HepG2 (cell line): ENCODE measurements at regions not wholly inside any gene's neighbourhood (a gene's known extent, or its start where the extent isn't known, plus 50 kb on each side); places are given as distances from the start of the nearest gene placed in this dataset.

ENCODE experiments used
- DR1 ChIP-seq: sonication (generic); formaldehyde crosslinking; IDR thresholded peaks from 2 replicates; pipeline ENCODE4 v1.8.0; 2021; ENCODE audit warnings: mild to moderate bottlenecking, missing genetic modification reagents, inconsistent platforms
- EP300 ChIP-seq, 3 experiments: sonication (generic) in 1 of 3; formaldehyde crosslinking in 1 of 3; IDR thresholded peaks; 2 replicates each; pipeline versions ENCODE4 v1.5.1 to v1.6.1; 2011 to 2020; ENCODE audit warnings: low read depth in 2 of 3, low read length in 2 of 3, borderline replicate concordance in 1 of 3, improper control_type of control experiment in 1 of 3, mild to moderate bottlenecking in 1 of 3, missing genetic modification reagents in 1 of 3, moderate library complexity in 1 of 3
- FOXA3 ChIP-seq: IDR thresholded peaks from 2 replicates; pipeline ENCODE4 v1.6.1; 2016; ENCODE audit warnings: missing genetic modification reagents, missing compliant biosample characterization
- FOXC1 ChIP-seq: sonication (generic); formaldehyde crosslinking; IDR thresholded peaks from 2 replicates; pipeline ENCODE4 v1.8.0; 2022; ENCODE audit warnings: mild to moderate bottlenecking, missing genetic modification reagents, borderline replicate concordance
- FOXJ3 ChIP-seq: sonication (generic); formaldehyde crosslinking; IDR thresholded peaks from 2 replicates; pipeline ENCODE4 v1.4.0; 2020; ENCODE audit warnings: missing genetic modification reagents, mild to moderate bottlenecking, borderline replicate concordance
- HNRNPH1 ChIP-seq: fragments of 200-400 bp; formaldehyde crosslinking; optimal IDR thresholded peaks from 2 replicates; pipeline ENCODE3; 2017; ENCODE audit warnings: mild to moderate bottlenecking, low read depth, low read length
- NFYB ChIP-seq: sonication (generic); formaldehyde crosslinking; IDR thresholded peaks from 2 replicates; pipeline ENCODE4 v1.4.0; 2020; ENCODE audit warnings: missing genetic modification reagents
- PLRG1 ChIP-seq: fragments of 450-650 bp; conservative IDR thresholded peaks from 2 replicates; pipeline ENCODE4 v1.6.1; 2016
- PPARG ChIP-seq: conservative IDR thresholded peaks from 2 replicates; pipeline ENCODE4 v1.6.1; 2016; ENCODE audit warnings: missing biosample characterization, missing genetic modification reagents
- REPIN1 ChIP-seq: sonication (generic); formaldehyde crosslinking; IDR thresholded peaks from 2 replicates; pipeline ENCODE4 v1.8.0; 2022; ENCODE audit warnings: missing genetic modification reagents, low read depth, mild to moderate bottlenecking, borderline replicate concordance
- ZBTB42 ChIP-seq: sonication (generic); formaldehyde crosslinking; IDR thresholded peaks from 2 replicates; pipeline ENCODE4 v1.5.0; 2020; ENCODE audit warnings: mild to moderate bottlenecking, missing genetic modification reagents
- ZFP36L2 ChIP-seq: sonication (generic); formaldehyde crosslinking; IDR thresholded peaks from 2 replicates; pipeline ENCODE4 v1.4.0; 2020; ENCODE audit warnings: missing genetic modification reagents
- ZFP90 ChIP-seq: sonication (generic); formaldehyde crosslinking; IDR thresholded peaks from 2 replicates; pipeline ENCODE4 v1.8.0; 2022; ENCODE audit warnings: missing genetic modification reagents, mild to moderate bottlenecking, inconsistent platforms, borderline replicate concordance
- ZKSCAN5 ChIP-seq: sonication (generic); formaldehyde crosslinking; IDR thresholded peaks from 2 replicates; pipeline ENCODE4 v1.5.1; 2020; ENCODE audit warnings: mild to moderate bottlenecking, missing genetic modification reagents
- ZNF563 ChIP-seq: sonication (generic); formaldehyde crosslinking; IDR thresholded peaks from 2 replicates; pipeline ENCODE4 v1.8.0; 2022; ENCODE audit warnings: mild to moderate bottlenecking, moderate library complexity, missing genetic modification reagents
- ZNF652 ChIP-seq: IDR thresholded peaks from 2 replicates; pipeline ENCODE4 v1.6.1; 2016; ENCODE audit warnings: low read depth, borderline replicate concordance
- ZSCAN21 ChIP-seq: sonication (generic); formaldehyde crosslinking; IDR thresholded peaks from 2 replicates; pipeline ENCODE4 v1.8.0; 2022; ENCODE audit warnings: mild to moderate bottlenecking, missing genetic modification reagents, moderate library complexity, borderline replicate concordance
- TF ChIP-seq, protein P1 (sequence below): sonication (generic); formaldehyde crosslinking; IDR thresholded peaks from 2 replicates; pipeline ENCODE4 v1.4.0; 2020; ENCODE audit warnings: missing genetic modification reagents, borderline replicate concordance
- TF ChIP-seq, protein P2 (sequence below): sonication (generic); formaldehyde crosslinking; IDR thresholded peaks from 2 replicates; pipeline ENCODE4 v1.4.0; 2020; ENCODE audit warnings: mild to moderate bottlenecking, low read depth, missing genetic modification reagents
- TF ChIP-seq, protein P3 (sequence below): conservative IDR thresholded peaks from 2 replicates; pipeline ENCODE4 v1.6.1; 2018; ENCODE audit warnings: missing genetic modification reagents
- TF ChIP-seq, protein P4 (sequence below): sonication (generic); formaldehyde crosslinking; conservative IDR thresholded peaks from 2 replicates; pipeline ENCODE4 v1.8.0; 2022; ENCODE audit warnings: mild to moderate bottlenecking, moderate library complexity, missing genetic modification reagents
- TF ChIP-seq, protein P5 (sequence below): IDR thresholded peaks from 2 replicates; pipeline ENCODE4 v1.6.1; 2016; ENCODE audit warnings: missing genetic modification reagents, missing compliant biosample characterization
- TF ChIP-seq, protein P6 (sequence below): sonication (generic); formaldehyde crosslinking; IDR thresholded peaks from 2 replicates; pipeline ENCODE4 v1.8.1; 2023; ENCODE audit warnings: mild to moderate bottlenecking, missing genetic modification reagents, borderline replicate concordance

DNA sequence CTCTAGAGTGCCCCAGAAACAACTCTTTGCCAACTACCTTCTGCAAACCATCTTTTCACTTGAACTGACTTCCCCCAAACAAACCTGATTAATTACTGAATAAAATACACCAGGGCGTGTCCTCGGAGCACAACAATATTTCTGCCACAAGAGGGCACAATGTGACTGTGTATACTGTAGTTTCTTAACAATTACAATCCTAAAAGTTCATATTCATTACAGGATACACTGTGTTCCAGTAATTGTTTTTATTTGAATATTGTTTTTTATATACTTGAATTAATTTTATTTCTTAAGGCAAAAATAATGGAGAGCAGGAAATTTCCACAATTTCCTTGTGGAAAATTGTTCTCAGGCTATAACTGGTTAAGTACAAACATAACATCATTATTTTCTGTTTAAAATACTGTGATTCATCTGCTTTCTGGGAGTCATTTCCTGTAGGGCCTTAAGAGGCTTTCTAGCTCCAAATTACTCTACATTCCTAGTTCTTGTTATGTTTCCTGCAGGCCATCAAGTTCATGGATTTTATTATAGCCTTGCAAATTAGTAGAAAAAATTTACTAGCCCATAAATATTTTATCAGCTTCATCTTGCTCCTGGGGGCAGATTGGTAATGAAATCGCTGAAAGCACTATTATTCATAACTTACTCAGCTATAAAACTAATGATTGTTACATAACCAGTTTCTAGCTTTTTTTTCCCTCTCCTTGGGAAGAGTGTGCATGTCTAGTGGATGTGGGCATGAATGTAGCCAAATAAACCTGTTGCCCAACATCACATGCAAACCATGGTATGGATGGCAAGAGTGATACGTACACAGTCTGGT lies 51.9 kb upstream of the SLC22A16 start (continued):
- TF ChIP-seq, protein P1, sequence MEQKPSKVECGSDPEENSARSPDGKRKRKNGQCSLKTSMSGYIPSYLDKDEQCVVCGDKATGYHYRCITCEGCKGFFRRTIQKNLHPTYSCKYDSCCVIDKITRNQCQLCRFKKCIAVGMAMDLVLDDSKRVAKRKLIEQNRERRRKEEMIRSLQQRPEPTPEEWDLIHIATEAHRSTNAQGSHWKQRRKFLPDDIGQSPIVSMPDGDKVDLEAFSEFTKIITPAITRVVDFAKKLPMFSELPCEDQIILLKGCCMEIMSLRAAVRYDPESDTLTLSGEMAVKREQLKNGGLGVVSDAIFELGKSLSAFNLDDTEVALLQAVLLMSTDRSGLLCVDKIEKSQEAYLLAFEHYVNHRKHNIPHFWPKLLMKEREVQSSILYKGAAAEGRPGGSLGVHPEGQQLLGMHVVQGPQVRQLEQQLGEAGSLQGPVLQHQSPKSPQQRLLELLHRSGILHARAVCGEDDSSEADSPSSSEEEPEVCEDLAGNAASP (CRISPR knock-in tag) = no peak
- TF ChIP-seq ZFP90 = no peak
- TF ChIP-seq, protein P2, sequence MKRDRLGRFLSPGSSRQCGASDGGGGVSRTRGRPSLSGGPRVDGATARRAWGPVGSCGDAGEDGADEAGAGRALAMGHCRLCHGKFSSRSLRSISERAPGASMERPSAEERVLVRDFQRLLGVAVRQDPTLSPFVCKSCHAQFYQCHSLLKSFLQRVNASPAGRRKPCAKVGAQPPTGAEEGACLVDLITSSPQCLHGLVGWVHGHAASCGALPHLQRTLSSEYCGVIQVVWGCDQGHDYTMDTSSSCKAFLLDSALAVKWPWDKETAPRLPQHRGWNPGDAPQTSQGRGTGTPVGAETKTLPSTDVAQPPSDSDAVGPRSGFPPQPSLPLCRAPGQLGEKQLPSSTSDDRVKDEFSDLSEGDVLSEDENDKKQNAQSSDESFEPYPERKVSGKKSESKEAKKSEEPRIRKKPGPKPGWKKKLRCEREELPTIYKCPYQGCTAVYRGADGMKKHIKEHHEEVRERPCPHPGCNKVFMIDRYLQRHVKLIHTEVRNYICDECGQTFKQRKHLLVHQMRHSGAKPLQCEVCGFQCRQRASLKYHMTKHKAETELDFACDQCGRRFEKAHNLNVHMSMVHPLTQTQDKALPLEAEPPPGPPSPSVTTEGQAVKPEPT (CRISPR knock-in tag) = no peak
- no peak for TF ChIP-seq ZFP36L2 (CRISPR knock-in tag)
- no peak for TF ChIP-seq NFYB (CRISPR knock-in tag)
- TF ChIP-seq PLRG1 = no peak
- peak; percentile 88 for TF ChIP-seq ZNF652 (CRISPR knock-in tag)
- no peak for TF ChIP-seq REPIN1 (CRISPR knock-in tag)
- TF ChIP-seq PPARG = no peak; the same call in 1 of the 2 replicates
- TF ChIP-seq DR1 (CRISPR knock-in tag) = no peak
- peak in 1 of 2 experiments; percentile 18; a peak in 1 of 4 replicates for TF ChIP-seq EP300 (IDR thresholded peaks at IDR 0.05; ENCODE audit: low read depth in 2 of 2, low read length in 2 of 2)
- TF ChIP-seq EP300 (CRISPR knock-in tag; IDR thresholded peaks at IDR 0.05; ENCODE audit: borderline replicate concordance) = no peak
- TF ChIP-seq ZBTB42 (CRISPR knock-in tag) = no peak
- no peak for TF ChIP-seq ZKSCAN5
- no peak for TF ChIP-seq ZNF563 (CRISPR knock-in tag)
- TF ChIP-seq HNRNPH1 = no peak
- TF ChIP-seq ZSCAN21 (CRISPR knock-in tag) = no peak
- no peak for TF ChIP-seq FOXJ3 (CRISPR knock-in tag)
- TF ChIP-seq, protein P3, sequence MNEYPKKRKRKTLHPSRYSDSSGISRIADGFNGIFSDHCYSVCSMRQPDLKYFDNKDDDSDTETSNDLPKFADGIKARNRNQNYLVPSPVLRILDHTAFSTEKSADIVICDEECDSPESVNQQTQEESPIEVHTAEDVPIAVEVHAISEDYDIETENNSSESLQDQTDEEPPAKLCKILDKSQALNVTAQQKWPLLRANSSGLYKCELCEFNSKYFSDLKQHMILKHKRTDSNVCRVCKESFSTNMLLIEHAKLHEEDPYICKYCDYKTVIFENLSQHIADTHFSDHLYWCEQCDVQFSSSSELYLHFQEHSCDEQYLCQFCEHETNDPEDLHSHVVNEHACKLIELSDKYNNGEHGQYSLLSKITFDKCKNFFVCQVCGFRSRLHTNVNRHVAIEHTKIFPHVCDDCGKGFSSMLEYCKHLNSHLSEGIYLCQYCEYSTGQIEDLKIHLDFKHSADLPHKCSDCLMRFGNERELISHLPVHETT (CRISPR knock-in tag) = no peak
- TF ChIP-seq, protein P4, sequence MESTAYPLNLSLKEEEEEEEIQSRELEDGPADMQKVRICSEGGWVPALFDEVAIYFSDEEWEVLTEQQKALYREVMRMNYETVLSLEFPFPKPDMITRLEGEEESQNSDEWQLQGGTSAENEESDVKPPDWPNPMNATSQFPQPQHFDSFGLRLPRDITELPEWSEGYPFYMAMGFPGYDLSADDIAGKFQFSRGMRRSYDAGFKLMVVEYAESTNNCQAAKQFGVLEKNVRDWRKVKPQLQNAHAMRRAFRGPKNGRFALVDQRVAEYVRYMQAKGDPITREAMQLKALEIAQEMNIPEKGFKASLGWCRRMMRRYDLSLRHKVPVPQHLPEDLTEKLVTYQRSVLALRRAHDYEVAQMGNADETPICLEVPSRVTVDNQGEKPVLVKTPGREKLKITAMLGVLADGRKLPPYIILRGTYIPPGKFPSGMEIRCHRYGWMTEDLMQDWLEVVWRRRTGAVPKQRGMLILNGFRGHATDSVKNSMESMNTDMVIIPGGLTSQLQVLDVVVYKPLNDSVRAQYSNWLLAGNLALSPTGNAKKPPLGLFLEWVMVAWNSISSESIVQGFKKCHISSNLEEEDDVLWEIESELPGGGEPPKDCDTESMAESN (CRISPR knock-in tag) = no peak
- TF ChIP-seq, protein P5, sequence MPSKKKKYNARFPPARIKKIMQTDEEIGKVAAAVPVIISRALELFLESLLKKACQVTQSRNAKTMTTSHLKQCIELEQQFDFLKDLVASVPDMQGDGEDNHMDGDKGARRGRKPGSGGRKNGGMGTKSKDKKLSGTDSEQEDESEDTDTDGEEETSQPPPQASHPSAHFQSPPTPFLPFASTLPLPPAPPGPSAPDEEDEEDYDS (CRISPR knock-in tag) = no peak
- TF ChIP-seq FOXA3 (CRISPR knock-in tag) = no peak
- no peak for TF ChIP-seq FOXC1 (CRISPR knock-in tag)
- TF ChIP-seq, protein P6, sequence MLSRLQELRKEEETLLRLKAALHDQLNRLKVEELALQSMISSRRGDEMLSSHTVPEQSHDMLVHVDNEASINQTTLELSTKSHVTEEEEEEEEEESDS = no peak
